AG09319 (cell line): ENCODE measurements at regions not wholly inside any gene's neighbourhood (a gene's known extent, or its start where the extent isn't known, plus 50 kb on each side); places are given as distances from the start of the nearest gene placed in this dataset.

Experiments
- DNase-seq: peaks from one replicate; pipeline ENCODE4 v3.0.0-alpha.2; 2010; ENCODE audit warnings: low read depth; ENCODE audit errors: extremely low read depth
- TF ChIP-seq, protein P1 (sequence below): IDR thresholded peaks from 2 replicates; pipeline ENCODE4 v1.5.1; 2011; ENCODE audit warnings: low read depth, mild to moderate bottlenecking, inconsistent platforms, low read length, moderate library complexity

DNA sequence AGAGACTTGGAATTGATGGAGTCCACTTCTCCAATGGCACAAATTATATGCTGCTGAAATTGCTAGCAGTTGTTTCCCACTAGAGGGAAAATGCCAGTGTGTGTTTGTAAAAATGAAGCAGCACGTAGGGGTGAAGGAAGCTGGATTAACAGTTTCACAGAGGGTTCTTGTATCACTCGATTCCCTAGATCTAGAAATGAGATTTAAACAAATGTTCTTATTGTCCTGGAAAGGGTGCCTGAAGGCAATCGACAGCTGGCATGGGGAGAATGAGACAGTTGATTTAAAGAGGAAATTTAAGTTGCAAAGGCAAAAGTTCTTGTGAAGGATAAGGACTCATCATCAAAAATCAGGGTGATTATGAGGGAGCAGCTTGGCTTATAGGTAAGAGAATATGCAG lies 234.8 kb upstream of the ARPP21 start:
- TF ChIP-seq, protein P1, sequence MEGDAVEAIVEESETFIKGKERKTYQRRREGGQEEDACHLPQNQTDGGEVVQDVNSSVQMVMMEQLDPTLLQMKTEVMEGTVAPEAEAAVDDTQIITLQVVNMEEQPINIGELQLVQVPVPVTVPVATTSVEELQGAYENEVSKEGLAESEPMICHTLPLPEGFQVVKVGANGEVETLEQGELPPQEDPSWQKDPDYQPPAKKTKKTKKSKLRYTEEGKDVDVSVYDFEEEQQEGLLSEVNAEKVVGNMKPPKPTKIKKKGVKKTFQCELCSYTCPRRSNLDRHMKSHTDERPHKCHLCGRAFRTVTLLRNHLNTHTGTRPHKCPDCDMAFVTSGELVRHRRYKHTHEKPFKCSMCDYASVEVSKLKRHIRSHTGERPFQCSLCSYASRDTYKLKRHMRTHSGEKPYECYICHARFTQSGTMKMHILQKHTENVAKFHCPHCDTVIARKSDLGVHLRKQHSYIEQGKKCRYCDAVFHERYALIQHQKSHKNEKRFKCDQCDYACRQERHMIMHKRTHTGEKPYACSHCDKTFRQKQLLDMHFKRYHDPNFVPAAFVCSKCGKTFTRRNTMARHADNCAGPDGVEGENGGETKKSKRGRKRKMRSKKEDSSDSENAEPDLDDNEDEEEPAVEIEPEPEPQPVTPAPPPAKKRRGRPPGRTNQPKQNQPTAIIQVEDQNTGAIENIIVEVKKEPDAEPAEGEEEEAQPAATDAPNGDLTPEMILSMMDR = no peak
- no peak for DNase-seq

DNA sequence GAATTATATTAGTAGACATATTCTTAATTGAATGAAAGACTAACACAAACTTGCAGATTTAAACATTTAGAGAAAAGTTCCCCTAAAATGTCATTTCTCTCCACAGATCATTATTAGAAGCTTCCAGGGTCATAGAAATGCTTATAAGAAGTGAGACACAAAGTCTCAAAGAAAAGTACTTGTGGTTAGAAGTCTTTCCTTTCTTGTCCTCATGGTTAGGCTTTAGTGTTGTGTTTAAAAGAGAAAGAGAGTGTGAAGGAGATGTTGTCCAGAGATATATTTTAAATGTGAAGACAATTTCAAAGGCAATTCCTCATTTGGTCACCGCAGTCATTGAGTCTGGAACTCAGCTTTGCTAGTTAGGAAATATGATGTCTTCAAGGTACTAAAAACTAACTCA lies 230.4 kb upstream of the ARPP21 start:
- TF ChIP-seq, protein P1 = no peak

DNA sequence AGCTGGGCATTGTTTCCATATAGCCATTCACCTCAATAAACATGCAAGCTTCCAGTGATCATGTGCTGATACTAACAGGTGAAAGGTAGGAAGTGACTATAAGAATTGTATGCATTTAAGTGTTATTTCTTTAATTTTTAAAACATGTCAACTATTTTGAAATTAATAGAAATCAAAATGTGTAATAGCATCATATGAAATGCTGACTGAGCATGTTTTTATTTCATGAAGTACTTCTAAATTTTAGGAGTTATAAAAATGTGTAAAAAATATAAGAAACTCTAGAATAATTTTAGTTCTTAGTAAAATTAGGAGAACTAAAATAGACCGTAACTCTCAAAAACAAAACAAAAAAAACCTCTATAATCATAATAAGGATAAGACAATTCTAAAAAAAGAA lies 229.3 kb upstream of the ARPP21 start:
- DNase-seq = no peak
- TF ChIP-seq, protein P1 = no peak

More for the DNA sequence above, 230.4 kb upstream of the ARPP21 start:
- no peak for DNase-seq

DNA sequence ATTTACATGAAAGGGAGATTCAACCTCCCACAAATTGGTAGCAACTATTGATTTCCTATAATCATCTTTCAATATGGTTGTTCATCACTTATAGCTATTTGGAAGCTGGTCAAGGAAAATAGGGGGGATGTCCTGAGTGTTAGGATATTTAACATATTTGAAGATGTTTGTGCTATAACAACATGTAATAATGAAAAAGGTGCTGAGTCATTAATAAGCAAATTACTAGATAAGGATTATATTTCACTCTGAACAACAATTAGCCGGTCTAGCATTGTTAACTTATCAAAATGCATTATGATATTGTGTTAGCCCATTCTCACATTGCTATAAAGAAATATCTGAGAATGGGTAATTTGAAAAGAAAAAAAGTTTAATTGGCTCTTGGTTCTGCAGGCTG lies 225.8 kb upstream of the ARPP21 start:
- no peak for DNase-seq
- TF ChIP-seq, protein P1 = no peak

DNA sequence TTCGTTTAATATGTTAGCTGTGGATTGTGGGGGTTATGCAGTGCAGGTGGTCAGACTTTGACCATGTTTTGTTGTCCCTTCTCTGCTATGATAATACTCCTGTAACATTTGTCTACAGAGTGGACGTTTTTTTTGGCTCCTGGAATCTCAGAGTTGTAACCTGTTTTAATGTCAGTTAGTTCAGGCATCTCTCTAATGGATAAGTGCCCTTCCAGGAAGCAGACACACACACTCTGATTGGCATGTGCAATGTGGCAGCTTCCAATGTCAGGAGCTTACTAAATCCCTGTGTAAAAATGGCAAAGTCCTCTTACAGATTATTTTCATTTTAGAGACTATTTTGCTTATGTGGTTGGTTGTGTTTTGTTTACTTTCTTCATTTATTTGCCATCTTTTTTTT lies 222.2 kb upstream of the ARPP21 start:
- TF ChIP-seq, protein P1 = no peak
- DNase-seq = no peak

DNA sequence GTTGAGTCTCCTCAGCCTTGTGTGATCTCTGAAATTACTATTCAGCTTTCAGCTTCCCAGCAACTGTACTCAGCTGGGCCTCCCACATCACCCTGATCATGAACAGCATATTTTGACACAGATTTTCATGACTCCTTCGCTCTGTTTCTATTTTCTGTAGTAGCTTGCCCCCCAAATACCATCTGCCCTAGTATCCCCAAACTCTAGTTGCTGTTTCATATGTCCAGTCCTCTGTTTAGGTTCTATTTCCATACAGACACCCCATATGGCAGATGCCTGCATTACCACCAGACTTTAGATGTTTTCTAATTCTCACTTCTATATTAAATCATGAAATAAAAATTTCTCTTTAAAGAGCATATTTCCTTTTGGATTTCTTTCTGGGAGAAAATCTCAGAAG lies 217.2 kb upstream of the ARPP21 start:
- TF ChIP-seq, protein P1 = no peak
- no peak for DNase-seq

DNA sequence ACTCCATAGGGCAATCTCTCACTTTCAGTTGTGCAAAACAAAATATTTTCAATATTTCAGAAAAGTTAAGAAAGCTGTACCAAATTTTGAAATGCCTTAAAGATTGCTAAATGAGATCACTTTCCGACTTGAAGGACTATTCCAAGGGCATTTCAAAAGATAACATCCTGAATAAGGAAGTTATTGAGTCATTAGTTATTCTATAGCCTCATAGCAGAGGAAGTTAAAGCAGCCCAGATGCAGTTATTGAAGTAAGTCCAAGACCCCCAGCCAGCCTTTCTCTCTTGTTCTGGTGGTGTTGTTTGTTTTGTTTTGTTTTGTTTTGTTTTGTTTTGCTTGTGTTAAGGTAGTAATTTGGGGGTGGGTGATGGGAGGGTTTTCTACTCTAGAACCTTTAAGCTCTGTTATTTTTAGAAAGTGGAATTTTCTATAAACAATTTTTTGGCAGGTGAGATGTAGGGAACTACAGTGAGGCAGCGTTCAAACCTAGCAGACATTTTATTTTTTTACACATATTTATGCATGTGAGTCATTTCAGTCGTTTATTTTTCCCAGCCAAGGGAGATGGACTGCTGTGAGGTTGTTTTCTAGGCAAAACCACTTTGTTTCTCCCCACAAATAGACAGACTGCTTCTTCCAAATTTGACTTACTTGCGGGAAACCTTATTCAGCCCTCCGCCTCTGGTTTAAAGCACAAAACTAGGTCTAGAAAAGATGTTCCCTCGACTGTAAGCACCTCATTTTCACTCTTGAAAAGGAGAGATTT lies 216.3 kb upstream of the ARPP21 start:
- TF ChIP-seq, protein P1 = no peak
- no peak for DNase-seq
